Umbilical cord (tissue), 1 donor: ENCODE measurements at regions not wholly inside any gene's neighbourhood (a gene's known extent, or its start where the extent isn't known, plus 50 kb on each side); places are given as distances from the start of the nearest gene placed in this dataset.

Source experiments
- DNase-seq: peaks from one replicate; pipeline ENCODE4 v3.0.0-alpha.2; 2015; ENCODE audit warnings: low spot score

- DNase-seq = no peak
Observed at GRCh38 chr17:72424505-72425117, 303.8 kb downstream of the SOX9 start.

- DNase-seq = no peak
Observed at GRCh38 chr17:72425133-72425793, 304.4 kb downstream of the SOX9 start.

GRCh38 chr17:72425794-72426168 is 305.0 kb downstream of the SOX9 start:
- DNase-seq = no peak

- no peak for DNase-seq
Observed at GRCh38 chr17:72426321-72426720, 305.5 kb downstream of the SOX9 start.

GRCh38 chr17:72426948-72427760 is 306.3 kb downstream of the SOX9 start:
- DNase-seq = no peak

GRCh38 chr17:72427761-72428109 is 306.9 kb downstream of the SOX9 start:
- DNase-seq = no peak

GRCh38 chr17:72429066-72429638 is 308.3 kb downstream of the SOX9 start:
- no peak for DNase-seq

- DNase-seq = no peak
Observed at GRCh38 chr17:72430611-72431432, 310.0 kb downstream of the SOX9 start.

GRCh38 chr17:72432143-72432621 is 311.4 kb downstream of the SOX9 start:
- no peak for DNase-seq

GRCh38 chr17:72432881-72433280 is 312.1 kb downstream of the SOX9 start:
- no peak for DNase-seq

- no peak for DNase-seq
Observed at GRCh38 chr17:72433797-72434196, 313.0 kb downstream of the SOX9 start.

GRCh38 chr17:72434581-72434980 is 313.8 kb downstream of the SOX9 start:
- DNase-seq = no peak

GRCh38 chr17:72434991-72435618 is 314.3 kb downstream of the SOX9 start:
- DNase-seq = no peak

- DNase-seq = no peak
Observed at GRCh38 chr17:72438783-72439182, 318.0 kb downstream of the SOX9 start.

- DNase-seq = no peak
Observed at GRCh38 chr17:72439893-72440502, 319.2 kb downstream of the SOX9 start.

GRCh38 chr17:72440961-72441360 is 320.1 kb downstream of the SOX9 start:
- no peak for DNase-seq

- DNase-seq = no peak
Observed at GRCh38 chr17:72441909-72442308, 321.1 kb downstream of the SOX9 start.

GRCh38 chr17:72444517-72445054 is 323.8 kb downstream of the SOX9 start:
- DNase-seq = no peak

GRCh38 chr17:72445055-72445991 is 324.5 kb downstream of the SOX9 start:
- DNase-seq = no peak
